ENCODE measurements at regions not wholly inside any gene's neighbourhood (a gene's known extent, or its start where the extent isn't known, plus 50 kb on each side); places are given as distances from the start of the nearest gene placed in this dataset.

DNA sequence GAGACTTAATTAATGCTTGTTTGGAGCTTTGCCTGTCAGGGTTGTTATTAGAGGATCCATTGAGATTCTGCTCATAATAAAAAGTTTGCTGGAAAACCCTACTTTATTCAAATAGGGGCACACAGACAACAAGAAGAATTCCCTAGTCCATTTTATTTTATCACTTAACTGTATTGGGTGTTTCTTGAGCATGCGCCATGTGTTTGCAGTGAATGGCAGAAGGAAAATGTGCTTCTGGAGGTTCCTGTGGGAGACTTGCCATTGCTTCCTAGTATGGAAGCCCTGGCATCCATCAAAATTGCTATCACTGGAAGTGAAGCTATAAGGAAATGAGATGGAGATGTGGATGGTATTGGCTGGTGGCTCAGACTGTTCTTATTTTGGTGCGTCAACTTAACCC lies 106.6 kb upstream of the GALNT18 start:
- DNase-seq (ENCODE audit: low spot score), result no peak
- no peaks in the 10 kb centered on the region for H3K36me3 ChIP-seq (replicated peaks; ENCODE audit: insufficient read depth, low read depth)
- H3K9me3 ChIP-seq (ENCODE audit: low read depth), result no peaks in the 10 kb centered on the region
- no peaks in the 10 kb centered on the region for H3K4me1 ChIP-seq (ENCODE audit: insufficient read depth)
- no peaks in the 10 kb centered on the region for H4K20me1 ChIP-seq (ENCODE audit: insufficient read depth, poor library complexity, severe bottlenecking)
- no peak overlapping the region for H3K27ac ChIP-seq
- no peak overlapping the region for H2AFZ ChIP-seq
- H3K79me2 ChIP-seq, result no peaks in the 10 kb centered on the region
- no peak overlapping the region for H3K4me2 ChIP-seq
- no peak overlapping the region for H3K4me3 ChIP-seq
- no peaks in the 10 kb centered on the region for H3K9me2 ChIP-seq (replicated peaks; ENCODE audit: insufficient read depth)
- WGBS (ENCODE audit: low lambda C conversion rate, missing lambda C conversion rate), result 93% methylated on average over 2 of the region's 2 CpGs
- H3K27me3 ChIP-seq, result no peaks in the 10 kb centered on the region
- no peak for TF ChIP-seq EZH2 (IDR thresholded peaks at IDR 0.05; ENCODE audit: borderline replicate concordance)
- TF ChIP-seq, protein P1, sequence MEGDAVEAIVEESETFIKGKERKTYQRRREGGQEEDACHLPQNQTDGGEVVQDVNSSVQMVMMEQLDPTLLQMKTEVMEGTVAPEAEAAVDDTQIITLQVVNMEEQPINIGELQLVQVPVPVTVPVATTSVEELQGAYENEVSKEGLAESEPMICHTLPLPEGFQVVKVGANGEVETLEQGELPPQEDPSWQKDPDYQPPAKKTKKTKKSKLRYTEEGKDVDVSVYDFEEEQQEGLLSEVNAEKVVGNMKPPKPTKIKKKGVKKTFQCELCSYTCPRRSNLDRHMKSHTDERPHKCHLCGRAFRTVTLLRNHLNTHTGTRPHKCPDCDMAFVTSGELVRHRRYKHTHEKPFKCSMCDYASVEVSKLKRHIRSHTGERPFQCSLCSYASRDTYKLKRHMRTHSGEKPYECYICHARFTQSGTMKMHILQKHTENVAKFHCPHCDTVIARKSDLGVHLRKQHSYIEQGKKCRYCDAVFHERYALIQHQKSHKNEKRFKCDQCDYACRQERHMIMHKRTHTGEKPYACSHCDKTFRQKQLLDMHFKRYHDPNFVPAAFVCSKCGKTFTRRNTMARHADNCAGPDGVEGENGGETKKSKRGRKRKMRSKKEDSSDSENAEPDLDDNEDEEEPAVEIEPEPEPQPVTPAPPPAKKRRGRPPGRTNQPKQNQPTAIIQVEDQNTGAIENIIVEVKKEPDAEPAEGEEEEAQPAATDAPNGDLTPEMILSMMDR (IDR thresholded peaks at IDR 0.05; ENCODE audit: poor library complexity), result no peak
- TF ChIP-seq EZH2phosphoT487 (IDR thresholded peaks at IDR 0.05; ENCODE audit: low read depth, severe bottlenecking, unreplicated experiment), result no peak

DNA sequence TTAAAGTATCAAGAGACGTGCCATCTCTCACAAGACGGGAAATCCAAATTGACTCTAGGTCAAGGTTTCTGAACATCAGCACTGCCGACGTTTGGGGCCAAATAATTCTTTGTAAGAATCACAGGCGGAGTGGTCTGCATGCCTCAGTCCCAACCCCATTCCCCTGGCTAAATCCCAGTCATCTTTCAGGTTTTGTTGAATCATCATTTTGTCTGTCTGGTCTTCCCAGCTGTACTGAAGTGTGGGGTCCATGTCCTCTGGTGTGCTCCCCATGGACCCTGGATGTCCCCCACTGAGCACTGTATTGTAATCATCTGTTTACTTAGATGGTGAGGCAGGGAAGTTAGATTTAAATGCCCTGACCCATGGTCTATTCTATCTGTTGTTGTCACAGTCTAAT lies 103.6 kb upstream of the GALNT18 start:
- Histone ChIP-seq H3K79me2 (no peaks in the 10 kb centered on the region), H3K9me3 (ENCODE audit: low read depth) (no peaks in the 10 kb centered on the region), H4K20me1 (ENCODE audit: insufficient read depth, poor library complexity, severe bottlenecking) (no peaks in the 10 kb centered on the region), H3K4me2 (no peak overlapping the region), H3K27me3 (no peaks in the 10 kb centered on the region), H3K9me2 (replicated peaks; ENCODE audit: insufficient read depth) (no peaks in the 10 kb centered on the region), H2AFZ (no peak overlapping the region), H3K36me3 (replicated peaks; ENCODE audit: insufficient read depth, low read depth) (no peaks in the 10 kb centered on the region), H3K27ac (no peak overlapping the region), H3K4me3 (no peak overlapping the region), H3K4me1 (ENCODE audit: insufficient read depth) (no peaks in the 10 kb centered on the region)
- 87% methylated on average over 5 of the region's 5 CpGs for WGBS (ENCODE audit: low lambda C conversion rate, missing lambda C conversion rate)
- DNase-seq (ENCODE audit: low spot score), result no peak
- no peak for TF ChIP-seq EZH2 (IDR thresholded peaks at IDR 0.05; ENCODE audit: borderline replicate concordance)
- TF ChIP-seq EZH2phosphoT487 (IDR thresholded peaks at IDR 0.05; ENCODE audit: low read depth, severe bottlenecking, unreplicated experiment), result no peak
- TF ChIP-seq, protein P1 (IDR thresholded peaks at IDR 0.05; ENCODE audit: poor library complexity), result no peak

DNA sequence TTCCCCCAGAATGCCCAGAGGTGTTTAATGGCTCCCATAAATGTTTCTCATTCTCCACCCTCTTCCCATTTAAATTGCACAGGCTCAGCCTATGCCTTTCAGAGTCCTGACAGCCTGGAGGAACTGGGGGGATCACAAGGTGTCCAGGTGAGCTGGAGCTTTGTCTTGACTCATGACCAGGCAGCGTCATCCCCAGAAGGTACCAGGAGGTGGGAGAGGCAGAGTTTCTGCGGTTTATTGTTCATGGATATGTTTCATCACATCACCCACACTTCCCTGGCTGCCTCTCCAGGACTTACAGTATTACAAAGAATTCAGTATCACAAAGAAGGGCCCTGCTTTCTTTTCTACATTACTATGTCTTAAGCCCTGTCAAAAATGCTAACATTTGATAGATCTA lies 103.2 kb upstream of the GALNT18 start:
- no peaks in the 10 kb centered on the region for H3K79me2 ChIP-seq
- H4K20me1 ChIP-seq (ENCODE audit: insufficient read depth, poor library complexity, severe bottlenecking), result no peaks in the 10 kb centered on the region
- no peaks in the 10 kb centered on the region for H3K36me3 ChIP-seq (replicated peaks; ENCODE audit: insufficient read depth, low read depth)
- H3K27me3 ChIP-seq, result no peaks in the 10 kb centered on the region
- H3K9me2 ChIP-seq (replicated peaks; ENCODE audit: insufficient read depth), result no peaks in the 10 kb centered on the region
- H3K9me3 ChIP-seq (ENCODE audit: low read depth), result no peaks in the 10 kb centered on the region
- no peak overlapping the region for H3K4me2 ChIP-seq
- no peak for DNase-seq (ENCODE audit: low spot score)
- TF ChIP-seq EZH2phosphoT487 (IDR thresholded peaks at IDR 0.05; ENCODE audit: low read depth, severe bottlenecking, unreplicated experiment), result no peak
- TF ChIP-seq, protein P1 (IDR thresholded peaks at IDR 0.05; ENCODE audit: poor library complexity), result no peak
- TF ChIP-seq EZH2 (IDR thresholded peaks at IDR 0.05; ENCODE audit: borderline replicate concordance), result no peak
- H3K4me1 ChIP-seq (ENCODE audit: insufficient read depth), result no peaks in the 10 kb centered on the region
- H3K27ac ChIP-seq, result no peak overlapping the region
- WGBS (ENCODE audit: low lambda C conversion rate, missing lambda C conversion rate), result 100% methylated on average over 2 of the region's 2 CpGs
- H2AFZ ChIP-seq, result no peak overlapping the region
- H3K4me3 ChIP-seq, result no peak overlapping the region

DNA sequence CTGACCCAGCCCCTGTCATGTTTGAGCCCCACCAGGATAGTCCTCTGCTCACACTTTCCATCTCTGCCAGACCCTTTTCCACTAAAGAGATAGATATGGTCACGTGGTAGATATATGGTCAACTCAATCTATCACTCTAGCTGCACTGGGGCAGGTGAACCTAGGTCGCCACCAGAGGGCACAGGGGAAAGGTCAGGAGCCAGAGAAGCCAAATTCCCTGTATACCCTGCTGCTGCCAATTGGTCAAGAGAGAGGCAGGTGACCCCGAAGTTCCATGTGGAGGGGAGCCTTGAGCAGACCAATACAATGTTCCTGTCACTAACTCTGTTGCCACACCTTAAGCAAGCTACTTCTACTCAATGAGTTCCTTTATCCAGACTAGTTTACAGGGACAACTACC lies 101.1 kb upstream of the GALNT18 start:
- no peak overlapping the region for H3K4me2 ChIP-seq
- peaks cover 4% of the 10 kb centered on the region for H3K4me1 ChIP-seq (ENCODE audit: insufficient read depth)
- H3K27me3 ChIP-seq, result no peaks in the 10 kb centered on the region
- no peak for DNase-seq (ENCODE audit: low spot score)
- H3K9me2 ChIP-seq (replicated peaks; ENCODE audit: insufficient read depth), result no peaks in the 10 kb centered on the region
- H4K20me1 ChIP-seq (ENCODE audit: insufficient read depth, poor library complexity, severe bottlenecking), result no peaks in the 10 kb centered on the region
- TF ChIP-seq, protein P1 (IDR thresholded peaks at IDR 0.05; ENCODE audit: poor library complexity), result no peak
- TF ChIP-seq EZH2 (IDR thresholded peaks at IDR 0.05; ENCODE audit: borderline replicate concordance) (no peak), EZH2phosphoT487 (IDR thresholded peaks at IDR 0.05; ENCODE audit: low read depth, severe bottlenecking, unreplicated experiment) (no peak)
- H3K27ac ChIP-seq, result no peak overlapping the region
- no peaks in the 10 kb centered on the region for H3K79me2 ChIP-seq
- no peak overlapping the region for H2AFZ ChIP-seq
- WGBS (ENCODE audit: low lambda C conversion rate, missing lambda C conversion rate), result 56% methylated on average over 3 of the region's 3 CpGs
- H3K9me3 ChIP-seq (ENCODE audit: low read depth), result no peaks in the 10 kb centered on the region
- H3K4me3 ChIP-seq, result no peak overlapping the region
- no peaks in the 10 kb centered on the region for H3K36me3 ChIP-seq (replicated peaks; ENCODE audit: insufficient read depth, low read depth)

All from hepatocyte (in vitro differentiated cells).